ENCODE measurements at regions not wholly inside any gene's neighbourhood (a gene's known extent, or its start where the extent isn't known, plus 50 kb on each side); places are given as distances from the start of the nearest gene placed in this dataset.

DNA sequence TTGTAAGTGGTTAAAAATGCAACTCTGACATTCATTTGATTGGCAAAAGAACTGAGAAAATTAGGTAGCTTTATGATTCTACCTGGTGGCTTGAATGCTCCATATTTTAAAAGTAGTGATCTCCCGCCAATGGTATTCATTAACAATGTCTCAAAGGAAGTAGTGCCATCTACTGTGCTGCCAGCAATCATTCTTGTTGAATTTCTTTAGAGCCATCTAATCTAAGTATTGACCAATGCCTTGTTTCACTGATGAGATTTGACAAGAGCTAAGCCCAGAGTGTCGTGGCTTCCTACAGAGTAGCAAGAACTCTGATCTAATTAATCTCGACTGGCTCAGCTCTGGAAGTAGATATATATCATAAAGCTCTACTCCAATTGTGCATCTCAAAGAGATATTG is 696.7 kb downstream of the C6orf118 start:
- TF ChIP-seq EZH2 (IDR thresholded peaks at IDR 0.05): no peak
- no peak for TF ChIP-seq POLR2AphosphoS5 (IDR thresholded peaks at IDR 0.05; ENCODE audit: borderline replicate concordance, low read depth, low read length)
- no peak for TF ChIP-seq FOXP2 (optimal IDR thresholded peaks at IDR 0.05; ENCODE audit: control extremely low read depth, extremely low read length, insufficient read depth)
